Tongue (tissue), 1 donor: ENCODE measurements at regions not wholly inside any gene's neighbourhood (a gene's known extent, or its start where the extent isn't known, plus 50 kb on each side); places are given as distances from the start of the nearest gene placed in this dataset.
"Not testable (repeated sequence)": the region's sequence is repeated elsewhere in the genome, so short reads cannot be mapped to it uniquely, and the experiment has no call there.

Experiments
- DNase-seq: peaks from one replicate; pipeline ENCODE4 v3.0.0-alpha.2; 2015

- DNase-seq, result no peak
Observed at GRCh38 chr13:57784633-57785032, 153.1 kb downstream of the PCDH17 start.

GRCh38 chr13:57787058-57787791 lies 155.7 kb downstream of the PCDH17 start:
- DNase-seq, result peak; percentile 57

- DNase-seq, result no peak
Observed at GRCh38 chr13:57799624-57800023, 168.1 kb downstream of the PCDH17 start.

- DNase-seq, result peak; percentile 29
Observed at GRCh38 chr13:57813651-57814050, 182.1 kb downstream of the PCDH17 start.

- no peak for DNase-seq
Observed at GRCh38 chr13:57815600-57815999, 184.1 kb downstream of the PCDH17 start.

- DNase-seq, result no peak
Observed at GRCh38 chr13:57820924-57821323, 189.4 kb downstream of the PCDH17 start.

- DNase-seq, result no peak
Observed at GRCh38 chr13:57823704-57824103, 192.2 kb downstream of the PCDH17 start.

GRCh38 chr13:57824121-57824520 lies 192.6 kb downstream of the PCDH17 start:
- no peak for DNase-seq

- DNase-seq, result peak; percentile 19
Observed at GRCh38 chr13:57825066-57825465, 193.5 kb downstream of the PCDH17 start.

GRCh38 chr13:57829496-57829895 lies 198.0 kb downstream of the PCDH17 start:
- no peak for DNase-seq

GRCh38 chr13:57832187-57832586 lies 200.6 kb downstream of the PCDH17 start:
- DNase-seq, result no peak

GRCh38 chr13:57837801-57838200 lies 206.3 kb downstream of the PCDH17 start:
- peak; percentile 11 for DNase-seq

GRCh38 chr13:57843521-57843920 lies 212.0 kb downstream of the PCDH17 start:
- DNase-seq, result no peak

GRCh38 chr13:57846600-57847173 lies 215.1 kb downstream of the PCDH17 start:
- DNase-seq, result no peak

- DNase-seq, result peak; percentile 1
Observed at GRCh38 chr13:57857945-57858344, 226.4 kb downstream of the PCDH17 start.

- DNase-seq, result no peak
Observed at GRCh38 chr13:57858376-57858775, 226.8 kb downstream of the PCDH17 start.

- DNase-seq, result no peak
Observed at GRCh38 chr13:57862879-57863278, 231.3 kb downstream of the PCDH17 start.

GRCh38 chr13:57865600-57866294 lies 234.2 kb downstream of the PCDH17 start:
- no peak for DNase-seq

GRCh38 chr13:57874530-57874929 lies 243.0 kb downstream of the PCDH17 start:
- peak; percentile 5 for DNase-seq

GRCh38 chr13:57877601-57878000 lies 246.1 kb downstream of the PCDH17 start:
- no peak for DNase-seq

GRCh38 chr13:57878291-57878690 lies 246.7 kb downstream of the PCDH17 start:
- DNase-seq, result no peak

GRCh38 chr13:57897225-57897624 lies 265.7 kb downstream of the PCDH17 start:
- DNase-seq, result no peak

GRCh38 chr13:57899096-57899495 lies 267.6 kb downstream of the PCDH17 start:
- DNase-seq, result no peak

- DNase-seq, result not testable (repeated sequence)
Observed at GRCh38 chr13:57909833-57910232, 278.3 kb downstream of the PCDH17 start.
